ENCODE measurements at regions not wholly inside any gene's neighbourhood (a gene's known extent, or its start where the extent isn't known, plus 50 kb on each side); places are given as distances from the start of the nearest gene placed in this dataset.

DNA sequence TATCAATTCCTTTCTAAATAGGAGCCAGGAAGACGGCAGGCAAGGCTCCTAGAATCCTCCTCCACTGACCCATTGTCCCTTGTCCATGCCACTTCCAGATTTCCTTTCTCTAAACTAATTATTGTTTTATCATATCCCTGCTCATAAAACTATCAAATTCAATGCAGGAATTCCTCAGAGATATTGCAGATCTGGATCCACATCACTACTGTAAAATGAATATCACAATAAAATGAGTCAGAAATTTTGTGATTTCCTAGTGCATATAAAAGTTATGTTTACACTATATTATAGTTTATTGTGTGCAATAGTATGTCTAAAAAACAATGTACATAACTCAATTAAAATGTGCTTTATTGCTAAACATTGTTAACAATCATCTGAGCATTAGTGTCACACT is 498.7 kb upstream of the NEGR1 start:
- TF ChIP-seq, protein P1, sequence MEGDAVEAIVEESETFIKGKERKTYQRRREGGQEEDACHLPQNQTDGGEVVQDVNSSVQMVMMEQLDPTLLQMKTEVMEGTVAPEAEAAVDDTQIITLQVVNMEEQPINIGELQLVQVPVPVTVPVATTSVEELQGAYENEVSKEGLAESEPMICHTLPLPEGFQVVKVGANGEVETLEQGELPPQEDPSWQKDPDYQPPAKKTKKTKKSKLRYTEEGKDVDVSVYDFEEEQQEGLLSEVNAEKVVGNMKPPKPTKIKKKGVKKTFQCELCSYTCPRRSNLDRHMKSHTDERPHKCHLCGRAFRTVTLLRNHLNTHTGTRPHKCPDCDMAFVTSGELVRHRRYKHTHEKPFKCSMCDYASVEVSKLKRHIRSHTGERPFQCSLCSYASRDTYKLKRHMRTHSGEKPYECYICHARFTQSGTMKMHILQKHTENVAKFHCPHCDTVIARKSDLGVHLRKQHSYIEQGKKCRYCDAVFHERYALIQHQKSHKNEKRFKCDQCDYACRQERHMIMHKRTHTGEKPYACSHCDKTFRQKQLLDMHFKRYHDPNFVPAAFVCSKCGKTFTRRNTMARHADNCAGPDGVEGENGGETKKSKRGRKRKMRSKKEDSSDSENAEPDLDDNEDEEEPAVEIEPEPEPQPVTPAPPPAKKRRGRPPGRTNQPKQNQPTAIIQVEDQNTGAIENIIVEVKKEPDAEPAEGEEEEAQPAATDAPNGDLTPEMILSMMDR (conservative IDR thresholded peaks at IDR 0.05) = no peak
- TF ChIP-seq EZH2 (IDR thresholded peaks at IDR 0.05; ENCODE audit: low read depth) = no peak

All from PC-9 (cell line).